Thoracic aorta (tissue), 2 donors: ENCODE measurements at regions not wholly inside any gene's neighbourhood (a gene's known extent, or its start where the extent isn't known, plus 50 kb on each side); places are given as distances from the start of the nearest gene placed in this dataset.

Experiments
- ATAC-seq: fragments of 150-250 bp; one replicate; pipeline ENCODE4 v1.8.0; 2017; ENCODE audit warnings: low read depth; ENCODE audit not compliant: insufficient number of reproducible peaks, low FRiP score
- DNase-seq: peaks from one replicate; pipeline ENCODE4 v3.0.0-alpha.2; 2020; ENCODE audit warnings: low spot score
- H3K27ac ChIP-seq, 2 donors: fragments of 200-600 bp; sonication (generic); 1 replicate in 1 of 2; 2 replicates in 1 of 2; pipeline ENCODE4 v1.5.1; 2016; ENCODE audit warnings: mild to moderate bottlenecking in 2 of 2, moderate library complexity in 2 of 2
- H3K27me3 ChIP-seq: fragments of 200-600 bp; sonication (generic); replicated peaks from 2 replicates; pipeline ENCODE4 v1.6.0; 2016; ENCODE audit warnings: mild to moderate bottlenecking; ENCODE audit not compliant: insufficient read depth
- H3K36me3 ChIP-seq: fragments of 200-600 bp; sonication (generic); one replicate; pipeline ENCODE4 v1.5.1; 2016
- H3K4me1 ChIP-seq, 2 donors: fragments of 200-600 bp; sonication (generic); 1 replicate in 1 of 2; 2 replicates in 1 of 2; pipeline versions ENCODE4 v1.5.1 to v1.6.0; 2016; ENCODE audit warnings: low read depth in 2 of 2, mild to moderate bottlenecking in 1 of 2; ENCODE audit not compliant: control insufficient read depth in 1 of 2
- H3K4me3 ChIP-seq: fragments of 200-600 bp; sonication (generic); 2 replicates; pipeline ENCODE4 v1.5.1; 2016; ENCODE audit warnings: mild to moderate bottlenecking
- H3K9me3 ChIP-seq: fragments of 200-600 bp; sonication (generic); 2 replicates; pipeline ENCODE4 v1.5.1; 2016
- TF ChIP-seq, protein P1 (sequence below): fragments of 200-600 bp; sonication (generic); IDR thresholded peaks from one replicate; pipeline ENCODE4 v1.5.1; 2019; ENCODE audit warnings: antibody characterized with exemption

- Histone ChIP-seq H3K27me3 (no peaks in the 10 kb centered on the region), H3K4me3 (no peak overlapping the region), H3K36me3 (no peaks in the 10 kb centered on the region), H3K9me3 (no peaks in the 10 kb centered on the region), H3K4me1 (peaks cover 0 to 11% of the 10 kb centered on the region in 2 donors), H3K27ac (no peak overlapping the region)
- TF ChIP-seq, protein P1, sequence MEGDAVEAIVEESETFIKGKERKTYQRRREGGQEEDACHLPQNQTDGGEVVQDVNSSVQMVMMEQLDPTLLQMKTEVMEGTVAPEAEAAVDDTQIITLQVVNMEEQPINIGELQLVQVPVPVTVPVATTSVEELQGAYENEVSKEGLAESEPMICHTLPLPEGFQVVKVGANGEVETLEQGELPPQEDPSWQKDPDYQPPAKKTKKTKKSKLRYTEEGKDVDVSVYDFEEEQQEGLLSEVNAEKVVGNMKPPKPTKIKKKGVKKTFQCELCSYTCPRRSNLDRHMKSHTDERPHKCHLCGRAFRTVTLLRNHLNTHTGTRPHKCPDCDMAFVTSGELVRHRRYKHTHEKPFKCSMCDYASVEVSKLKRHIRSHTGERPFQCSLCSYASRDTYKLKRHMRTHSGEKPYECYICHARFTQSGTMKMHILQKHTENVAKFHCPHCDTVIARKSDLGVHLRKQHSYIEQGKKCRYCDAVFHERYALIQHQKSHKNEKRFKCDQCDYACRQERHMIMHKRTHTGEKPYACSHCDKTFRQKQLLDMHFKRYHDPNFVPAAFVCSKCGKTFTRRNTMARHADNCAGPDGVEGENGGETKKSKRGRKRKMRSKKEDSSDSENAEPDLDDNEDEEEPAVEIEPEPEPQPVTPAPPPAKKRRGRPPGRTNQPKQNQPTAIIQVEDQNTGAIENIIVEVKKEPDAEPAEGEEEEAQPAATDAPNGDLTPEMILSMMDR = no peak
- DNase-seq (no peak), ATAC-seq (no peak)
Measured at GRCh38 chr21:17903929-17904639, 84.9 kb upstream of the C21orf91 start.

DNA sequence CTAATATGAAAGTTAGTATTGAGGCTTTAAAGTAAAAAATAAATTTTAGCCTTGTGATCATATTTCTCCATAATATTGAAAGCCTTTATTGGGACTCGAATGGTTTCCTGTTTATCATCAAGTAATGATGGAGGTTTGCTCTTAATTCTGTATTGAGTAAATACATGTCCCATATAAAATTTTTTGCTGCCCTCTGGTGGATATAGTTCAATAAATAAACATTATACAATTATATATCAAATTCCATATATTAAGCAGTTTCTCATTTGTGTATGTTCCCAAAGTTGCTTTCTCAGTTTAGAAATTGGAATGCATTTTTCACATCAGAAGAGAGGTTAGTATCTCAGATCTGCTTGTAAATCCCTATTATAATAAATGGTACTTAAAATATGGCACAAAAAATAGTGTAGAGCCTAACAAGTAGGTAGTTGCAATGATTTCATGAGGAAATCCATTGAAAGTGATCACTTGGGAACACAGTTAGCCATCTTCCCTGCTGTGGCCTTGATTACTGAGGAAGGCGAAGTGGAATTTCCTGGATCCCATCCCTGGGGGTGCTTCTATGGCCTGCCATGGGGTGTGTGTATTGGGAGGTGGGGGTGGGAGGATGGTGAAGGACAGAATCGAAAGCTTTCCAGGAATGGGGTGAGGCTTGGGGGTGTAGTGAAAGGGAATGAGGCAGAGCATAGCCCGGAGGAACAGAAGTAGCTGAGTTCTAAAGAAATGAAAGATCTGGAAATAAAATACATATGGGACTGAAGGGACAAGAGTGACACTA lies 84.1 kb upstream of the C21orf91 start:
- TF ChIP-seq, protein P1 = no peak
- no peak overlapping the region for H3K27ac ChIP-seq
- H3K4me3 ChIP-seq = no peak overlapping the region
- no peaks in the 10 kb centered on the region for H3K27me3 ChIP-seq
- ATAC-seq (no peak), DNase-seq (no peak)
- no peaks in the 10 kb centered on the region for H3K36me3 ChIP-seq
- peaks cover 0 to 11% of the 10 kb centered on the region in 2 donors for H3K4me1 ChIP-seq
- no peaks in the 10 kb centered on the region for H3K9me3 ChIP-seq

- Histone ChIP-seq H3K27me3 (no peaks in the 10 kb centered on the region), H3K9me3 (peaks cover 3% of the 10 kb centered on the region), H3K36me3 (no peaks in the 10 kb centered on the region), H3K4me1 (peaks cover 0 to 11% of the 10 kb centered on the region in 2 donors), H3K4me3 (no peak overlapping the region), H3K27ac (no peak overlapping the region)
- DNase-seq = no peak
- ATAC-seq = no peak
- TF ChIP-seq, protein P1 = no peak
Measured at GRCh38 chr21:17901458-17902079, 82.4 kb upstream of the C21orf91 start.

DNA sequence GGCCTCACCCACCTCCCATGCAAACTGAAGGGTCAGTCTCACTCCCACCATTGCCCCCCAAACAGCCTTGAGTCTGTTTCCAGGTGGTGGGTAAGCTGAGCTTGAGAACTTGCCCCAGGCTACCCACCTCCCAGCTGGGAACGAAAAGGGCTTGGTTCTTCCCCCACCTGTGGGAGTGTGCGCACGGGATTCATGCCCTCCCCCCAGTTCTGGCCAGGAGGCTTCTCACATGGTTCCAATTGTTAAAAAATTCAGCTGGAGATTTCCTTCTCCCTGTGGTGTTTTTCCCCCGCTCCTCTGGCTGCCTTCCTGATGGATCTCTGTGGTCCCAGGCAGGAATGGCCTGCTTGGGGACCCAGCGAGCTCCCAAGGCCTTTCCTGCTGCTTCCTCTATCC lies 81.8 kb upstream of the C21orf91 start:
- TF ChIP-seq, protein P1 = no peak
- Histone ChIP-seq H3K36me3 (no peaks in the 10 kb centered on the region), H3K4me1 (peaks cover 0 to 11% of the 10 kb centered on the region in 2 donors), H3K27me3 (no peaks in the 10 kb centered on the region), H3K27ac (no peak overlapping the region), H3K9me3 (peaks cover 3% of the 10 kb centered on the region), H3K4me3 (no peak overlapping the region)
- DNase-seq (no peak), ATAC-seq (no peak)
